ENCODE measurements at regions not wholly inside any gene's neighbourhood (a gene's known extent, or its start where the extent isn't known, plus 50 kb on each side); places are given as distances from the start of the nearest gene placed in this dataset.

DNA sequence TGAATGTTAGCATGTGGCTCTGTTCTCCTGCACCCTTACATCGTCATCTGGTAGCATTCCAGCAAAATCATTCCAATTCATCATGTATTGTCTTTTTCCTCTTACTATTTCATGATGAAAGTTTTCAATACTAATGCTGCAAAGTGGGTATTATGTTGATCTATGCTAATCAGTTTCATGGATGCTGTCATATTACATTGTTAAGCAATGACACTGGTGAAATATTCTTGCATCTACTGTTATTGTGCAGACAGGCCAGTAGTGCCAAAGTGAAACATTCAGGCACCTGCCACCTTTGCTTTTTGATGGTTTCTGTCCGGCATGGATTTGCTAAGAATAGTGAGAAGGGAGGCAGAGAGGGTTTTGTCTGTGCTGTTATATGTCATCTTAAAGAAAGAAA lies 76.1 kb upstream of the SMIM21 start:
- no peak overlapping the region for H2AFZ ChIP-seq (ENCODE audit: low read length)
- no peak for DNase-seq
- H3K9me3 ChIP-seq (replicated peaks; ENCODE audit: insufficient read depth, low read length), result no peaks in the 10 kb centered on the region
- TF ChIP-seq, protein P1, sequence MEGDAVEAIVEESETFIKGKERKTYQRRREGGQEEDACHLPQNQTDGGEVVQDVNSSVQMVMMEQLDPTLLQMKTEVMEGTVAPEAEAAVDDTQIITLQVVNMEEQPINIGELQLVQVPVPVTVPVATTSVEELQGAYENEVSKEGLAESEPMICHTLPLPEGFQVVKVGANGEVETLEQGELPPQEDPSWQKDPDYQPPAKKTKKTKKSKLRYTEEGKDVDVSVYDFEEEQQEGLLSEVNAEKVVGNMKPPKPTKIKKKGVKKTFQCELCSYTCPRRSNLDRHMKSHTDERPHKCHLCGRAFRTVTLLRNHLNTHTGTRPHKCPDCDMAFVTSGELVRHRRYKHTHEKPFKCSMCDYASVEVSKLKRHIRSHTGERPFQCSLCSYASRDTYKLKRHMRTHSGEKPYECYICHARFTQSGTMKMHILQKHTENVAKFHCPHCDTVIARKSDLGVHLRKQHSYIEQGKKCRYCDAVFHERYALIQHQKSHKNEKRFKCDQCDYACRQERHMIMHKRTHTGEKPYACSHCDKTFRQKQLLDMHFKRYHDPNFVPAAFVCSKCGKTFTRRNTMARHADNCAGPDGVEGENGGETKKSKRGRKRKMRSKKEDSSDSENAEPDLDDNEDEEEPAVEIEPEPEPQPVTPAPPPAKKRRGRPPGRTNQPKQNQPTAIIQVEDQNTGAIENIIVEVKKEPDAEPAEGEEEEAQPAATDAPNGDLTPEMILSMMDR (IDR thresholded peaks at IDR 0.05; ENCODE audit: low read length), result no peak
- TF ChIP-seq EZH2phosphoT487 (IDR thresholded peaks at IDR 0.05; ENCODE audit: low read length) (no peak), EZH2 (optimal IDR thresholded peaks at IDR 0.05; ENCODE audit: low read depth, low read length) (no peak)
- no peaks in the 10 kb centered on the region for H3F3A ChIP-seq (ENCODE audit: insufficient read depth, low read length)
- no peak overlapping the region for H3K4me3 ChIP-seq (ENCODE audit: low read length)
- H3K79me2 ChIP-seq (ENCODE audit: low read length), result no peaks in the 10 kb centered on the region
- H3K9ac ChIP-seq (ENCODE audit: low read length), result no peak overlapping the region
- H3K4me1 ChIP-seq (ENCODE audit: low read length), result no peaks in the 10 kb centered on the region
- no peaks in the 10 kb centered on the region for H3K9me2 ChIP-seq (replicated peaks; ENCODE audit: insufficient read depth, low read length)
- no peaks in the 10 kb centered on the region for H4K20me1 ChIP-seq (ENCODE audit: insufficient read depth, low read length)
- H3K27ac ChIP-seq (ENCODE audit: low read length), result no peak overlapping the region
- H3K4me2 ChIP-seq (ENCODE audit: low read depth, low read length), result no peak overlapping the region
- no peaks in the 10 kb centered on the region for H3K36me3 ChIP-seq (replicated peaks; ENCODE audit: insufficient read depth, low read length)
- H3K27me3 ChIP-seq (replicated peaks; ENCODE audit: insufficient read depth, low read length), result no peaks in the 10 kb centered on the region

- Histone ChIP-seq H3K9ac (ENCODE audit: low read length) (no peak overlapping the region), H3K27ac (ENCODE audit: low read length) (no peak overlapping the region), H3K9me3 (replicated peaks; ENCODE audit: insufficient read depth, low read length) (no peaks in the 10 kb centered on the region), H3K27me3 (replicated peaks; ENCODE audit: insufficient read depth, low read length) (no peaks in the 10 kb centered on the region), H3K4me2 (ENCODE audit: low read depth, low read length) (no peak overlapping the region), H2AFZ (ENCODE audit: low read length) (no peak overlapping the region), H3K36me3 (replicated peaks; ENCODE audit: insufficient read depth, low read length) (no peaks in the 10 kb centered on the region), H3F3A (ENCODE audit: insufficient read depth, low read length) (no peaks in the 10 kb centered on the region), H3K4me1 (ENCODE audit: low read length) (no peaks in the 10 kb centered on the region), H3K79me2 (ENCODE audit: low read length) (no peaks in the 10 kb centered on the region), H3K4me3 (ENCODE audit: low read length) (no peak overlapping the region), H4K20me1 (ENCODE audit: insufficient read depth, low read length) (no peaks in the 10 kb centered on the region), H3K9me2 (replicated peaks; ENCODE audit: insufficient read depth, low read length) (no peaks in the 10 kb centered on the region)
- no peak for DNase-seq
- TF ChIP-seq EZH2phosphoT487 (IDR thresholded peaks at IDR 0.05; ENCODE audit: low read length) (no peak), EZH2 (optimal IDR thresholded peaks at IDR 0.05; ENCODE audit: low read depth, low read length) (no peak)
- TF ChIP-seq, protein P1 (IDR thresholded peaks at IDR 0.05; ENCODE audit: low read length), result no peak
Measured at GRCh38 chr18:75502286-75502685, 74.8 kb upstream of the SMIM21 start.

DNA sequence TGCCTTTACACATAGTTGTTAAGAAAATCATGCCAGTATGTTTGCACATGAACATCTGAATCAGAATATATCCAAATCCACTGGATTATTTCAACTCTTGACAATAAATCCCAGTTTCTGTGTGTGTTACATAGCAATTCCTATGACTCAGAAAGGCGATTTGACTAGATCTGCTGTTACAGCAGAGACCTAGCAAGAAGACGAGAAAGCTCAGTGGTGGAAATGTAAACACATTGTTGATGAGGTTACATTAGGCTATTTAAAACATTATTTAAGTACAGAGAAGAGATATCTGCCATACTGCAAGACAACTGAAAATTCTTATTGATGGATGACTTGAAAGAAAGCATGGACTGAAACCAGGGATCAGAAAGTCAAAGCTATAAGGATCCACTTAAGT lies 73.0 kb upstream of the SMIM21 start:
- H3K27me3 ChIP-seq (replicated peaks; ENCODE audit: insufficient read depth, low read length), result no peaks in the 10 kb centered on the region
- no peak overlapping the region for H3K4me3 ChIP-seq (ENCODE audit: low read length)
- H3K36me3 ChIP-seq (replicated peaks; ENCODE audit: insufficient read depth, low read length), result no peaks in the 10 kb centered on the region
- DNase-seq, result no peak
- H4K20me1 ChIP-seq (ENCODE audit: insufficient read depth, low read length), result no peaks in the 10 kb centered on the region
- H3K27ac ChIP-seq (ENCODE audit: low read length), result no peak overlapping the region
- no peaks in the 10 kb centered on the region for H3K79me2 ChIP-seq (ENCODE audit: low read length)
- H3K9me3 ChIP-seq (replicated peaks; ENCODE audit: insufficient read depth, low read length), result no peaks in the 10 kb centered on the region
- no peaks in the 10 kb centered on the region for H3K4me1 ChIP-seq (ENCODE audit: low read length)
- no peaks in the 10 kb centered on the region for H3K9me2 ChIP-seq (replicated peaks; ENCODE audit: insufficient read depth, low read length)
- H2AFZ ChIP-seq (ENCODE audit: low read length), result no peak overlapping the region
- TF ChIP-seq EZH2 (optimal IDR thresholded peaks at IDR 0.05; ENCODE audit: low read depth, low read length) (no peak), EZH2phosphoT487 (IDR thresholded peaks at IDR 0.05; ENCODE audit: low read length) (no peak)
- TF ChIP-seq, protein P1 (IDR thresholded peaks at IDR 0.05; ENCODE audit: low read length), result no peak
- no peak overlapping the region for H3K4me2 ChIP-seq (ENCODE audit: low read depth, low read length)
- H3K9ac ChIP-seq (ENCODE audit: low read length), result no peak overlapping the region
- no peaks in the 10 kb centered on the region for H3F3A ChIP-seq (ENCODE audit: insufficient read depth, low read length)
